Upper lobe of left lung (tissue), 6 donors: ENCODE measurements at regions not wholly inside any gene's neighbourhood (a gene's known extent, or its start where the extent isn't known, plus 50 kb on each side); places are given as distances from the start of the nearest gene placed in this dataset.
"Not testable (repeated sequence)": the region's sequence is repeated elsewhere in the genome, so short reads cannot be mapped to it uniquely, and the experiment has no call there.

ENCODE experiments used
- ATAC-seq, 2 donors: fragments of 200-7000 bp; cut with Tn5 transposase; one replicate each; pipeline ENCODE4 v1.9.1; 2022; ENCODE audit warnings: mild to moderate bottlenecking in 2 of 2, moderate library complexity in 2 of 2; ENCODE audit not compliant: low FRiP score in 2 of 2
- DNase-seq, 2 donors: peaks; one replicate each; pipeline ENCODE4 v3.0.0-alpha.2; 2019 to 2020
- H3K27ac ChIP-seq, 4 donors: fragments of 200-600 bp; sonication (generic); one replicate each; pipeline ENCODE4 v1.5.1; 2016 to 2019
- H3K27me3 ChIP-seq, 4 donors: fragments of 200-600 bp; sonication (generic); one replicate each; pipeline ENCODE4 v1.5.1; 2017 to 2019
- H3K36me3 ChIP-seq, 4 donors: fragments of 200-600 bp; sonication (generic); one replicate each; pipeline ENCODE4 v1.5.1; 2016 to 2019
- H3K4me1 ChIP-seq, 4 donors: fragments of 200-600 bp; sonication (generic); one replicate each; pipeline ENCODE4 v1.5.1; 2018 to 2019
- H3K4me3 ChIP-seq, 4 donors: fragments of 200-600 bp; sonication (generic); one replicate each; pipeline ENCODE4 v1.5.1; 2017 to 2019; ENCODE audit warnings: mild to moderate bottlenecking in 2 of 4, moderate library complexity in 1 of 4
- H3K9me3 ChIP-seq, 4 donors: fragments of 200-600 bp; sonication (generic); one replicate each; pipeline ENCODE4 v1.5.1; 2018 to 2019
- CTCF ChIP-seq, 6 experiments: fragments of 450-650 bp in 4 of 6; fragments of 200-600 bp in 2 of 6; sonication (generic) in 2 of 6; IDR thresholded peaks; one replicate each; pipeline ENCODE4 v1.5.1; 2016 to 2019; ENCODE audit warnings: antibody characterized with exemption in 6 of 6
- EP300 ChIP-seq, 4 donors: sonication (generic); formaldehyde crosslinking; IDR thresholded peaks; one replicate each; pipeline ENCODE4 v1.5.1; 2017; ENCODE audit warnings: antibody characterized with exemption in 4 of 4, control low read depth in 2 of 4
- POLR2A ChIP-seq, 4 donors: fragments of 450-650 bp; IDR thresholded peaks; one replicate each; pipeline ENCODE4 v1.5.1; 2016 to 2017; ENCODE audit warnings: antibody characterized with exemption in 4 of 4, mild to moderate bottlenecking in 2 of 4
- POLR2AphosphoS5 ChIP-seq, 2 donors: sonication (generic); formaldehyde crosslinking; IDR thresholded peaks; one replicate each; pipeline ENCODE4 v1.5.1; 2017; ENCODE audit warnings: antibody characterized with exemption in 2 of 2
- WGBS, 2 donors: methylation state at CpG; one replicate each; pipeline ENCODE4 v1.1.5; 2017 to 2018; 5-methylcytosine and 5-hydroxymethylcytosine counted together
- donor health status: DM: no; HTN: no; CAD: no; lungs with moderate emphysema.
- donor health status: DM: no; HTN: yes; CAD: no; lungs with severe emphysema.

- WGBS, 2 donors, result 90 to 94% methylated on average over 6 of the region's 6 CpGs
- H3K4me1 ChIP-seq, H3K27me3 ChIP-seq, H3K27ac ChIP-seq, DNase-seq, H3K4me3 ChIP-seq, H3K9me3 ChIP-seq: not testable (repeated sequence)
- ATAC-seq, result peak in 1 of 2 donors; percentile 49
- peaks cover 0 to 69% (median 20%) of the 10 kb centered on the region in 4 donors for H3K36me3 ChIP-seq
Observed at GRCh38 chr16:70014915-70015314, 63.8 kb downstream of the CLEC18A start.

GRCh38 chr16:70016751-70017150 lies 65.6 kb downstream of the CLEC18A start:
- WGBS, 2 donors, result 71 to 85% methylated on average over 5 of the region's 5 CpGs
- peak in 1 of 2 donors; percentile 15 for ATAC-seq
- H3K4me3 ChIP-seq, DNase-seq, H3K9me3 ChIP-seq, H3K4me1 ChIP-seq, H3K27me3 ChIP-seq: not testable (repeated sequence)
- H3K36me3 ChIP-seq, result peaks cover 5 to 71% (median 23%) of the 10 kb centered on the region in 4 donors
- H3K27ac ChIP-seq, result peak overlapping the region in 1 of 4 donors; percentile 11

GRCh38 chr16:70018254-70018653 lies 67.1 kb downstream of the CLEC18A start:
- Histone ChIP-seq H3K36me3 (peaks cover 5 to 70% (median 25%) of the 10 kb centered on the region in 4 donors), H3K9me3 (no peaks in the 10 kb centered on the region), H3K27ac (no peak overlapping the region), H3K4me1 (no peaks in the 10 kb centered on the region), H3K4me3 (no peak overlapping the region), H3K27me3 (no peaks in the 10 kb centered on the region)
- ATAC-seq (no peak), DNase-seq (no peak)
- WGBS, 2 donors, result 37 to 60% methylated on average over 6 of the region's 6 CpGs
- no peak for TF ChIP-seq POLR2A (IDR thresholded peaks at IDR 0.05)
- no peak for TF ChIP-seq POLR2AphosphoS5 (IDR thresholded peaks at IDR 0.05)
- TF ChIP-seq EP300 (IDR thresholded peaks at IDR 0.05), result no peak
- TF ChIP-seq CTCF (IDR thresholded peaks at IDR 0.05), result peak in 2 of 6 experiments; percentile 12 to 24

- peak in 1 of 2 donors; percentile 48 for ATAC-seq
- H3K4me1 ChIP-seq, H3K4me3 ChIP-seq, H3K9me3 ChIP-seq, H3K27me3 ChIP-seq, H3K27ac ChIP-seq, DNase-seq: not testable (repeated sequence)
- WGBS, 2 donors, result 68 to 72% methylated on average over 5 of the region's 5 CpGs
- H3K36me3 ChIP-seq, result peaks cover 9 to 41% (median 18%) of the 10 kb centered on the region in 4 donors
Observed at GRCh38 chr16:70023207-70023606, 72.1 kb downstream of the CLEC18A start.

- H3K36me3 ChIP-seq, result peaks cover 9 to 41% (median 18%) of the 10 kb centered on the region in 4 donors
- H3K27ac ChIP-seq, H3K4me3 ChIP-seq, H3K27me3 ChIP-seq, H3K9me3 ChIP-seq, H3K4me1 ChIP-seq, ATAC-seq, DNase-seq: not testable (repeated sequence)
- 89 to 95% methylated on average over 5 of the region's 5 CpGs for WGBS, 2 donors
Observed at GRCh38 chr16:70023956-70024355, 72.8 kb downstream of the CLEC18A start.

GRCh38 chr16:70026165-70026854 lies 75.2 kb downstream of the CLEC18A start:
- WGBS, 2 donors, result 62 to 63% methylated on average over 8 of the region's 8 CpGs
- not testable (repeated sequence) for H3K4me3 ChIP-seq, H3K4me1 ChIP-seq, H3K27me3 ChIP-seq, DNase-seq, H3K9me3 ChIP-seq
- Histone ChIP-seq H3K27ac (peak overlapping the region in 2 of 4 donors; percentile 49 to 57), H3K36me3 (peaks cover 5 to 44% (median 14%) of the 10 kb centered on the region in 4 donors)
- ATAC-seq, result peak; percentile 49 to 64

GRCh38 chr16:70032906-70033305 lies 81.2 kb upstream of the PDPR start:
- H3K27me3 ChIP-seq, ATAC-seq, DNase-seq, H3K4me3 ChIP-seq, H3K9me3 ChIP-seq, H3K4me1 ChIP-seq, H3K27ac ChIP-seq: not testable (repeated sequence)
- WGBS, 2 donors, result 94 to 97% methylated on average over 10 of the region's 10 CpGs
- peaks cover 0 to 57% (median 8%) of the 10 kb centered on the region in 4 donors for H3K36me3 ChIP-seq

GRCh38 chr16:70037913-70038312 lies 76.2 kb upstream of the PDPR start:
- WGBS, 2 donors, result 100% methylated on average over 1 of the region's 3 CpGs; no CpG with 5 or more reads in 1 of the 2 donors
- H3K36me3 ChIP-seq, result peaks cover 6 to 60% (median 14%) of the 10 kb centered on the region in 4 donors
- H3K27ac ChIP-seq, DNase-seq, H3K4me3 ChIP-seq, H3K27me3 ChIP-seq, ATAC-seq, H3K9me3 ChIP-seq, H3K4me1 ChIP-seq: not testable (repeated sequence)

GRCh38 chr16:70040554-70040953 lies 73.6 kb upstream of the PDPR start:
- 89 to 94% methylated on average over 5 of the region's 5 CpGs for WGBS, 2 donors
- peaks cover 6 to 38% (median 9%) of the 10 kb centered on the region in 4 donors for H3K36me3 ChIP-seq
- not testable (repeated sequence) for DNase-seq, ATAC-seq, H3K4me1 ChIP-seq, H3K4me3 ChIP-seq, H3K27me3 ChIP-seq, H3K9me3 ChIP-seq, H3K27ac ChIP-seq

GRCh38 chr16:70043538-70044067 lies 70.5 kb upstream of the PDPR start:
- WGBS, 2 donors, result 84 to 92% methylated on average over 7 of the region's 7 CpGs
- H3K4me1 ChIP-seq, result not testable (repeated sequence)

GRCh38 chr16:70046560-70046959 lies 67.6 kb upstream of the PDPR start:
- not testable (repeated sequence) for DNase-seq, H3K27me3 ChIP-seq, H3K27ac ChIP-seq, ATAC-seq, H3K4me3 ChIP-seq, H3K9me3 ChIP-seq, H3K4me1 ChIP-seq, H3K36me3 ChIP-seq
- 80 to 96% methylated on average over 2 of the region's 3 CpGs for WGBS, 2 donors

More at GRCh38 chr16:70043538-70044067, 70.5 kb upstream of the PDPR start:
- not testable (repeated sequence) for H3K4me3 ChIP-seq, H3K9me3 ChIP-seq, H3K27ac ChIP-seq, H3K27me3 ChIP-seq, DNase-seq
- ATAC-seq, result peak in 1 of 2 donors; percentile 74
- peaks cover 6 to 22% (median 8%) of the 10 kb centered on the region in 4 donors for H3K36me3 ChIP-seq

- not testable (repeated sequence) for H3K4me1 ChIP-seq, H3K27ac ChIP-seq, DNase-seq, H3K9me3 ChIP-seq, H3K36me3 ChIP-seq, H3K27me3 ChIP-seq, ATAC-seq, H3K4me3 ChIP-seq
- WGBS, 2 donors, result 74 to 78% methylated on average over 3 of the region's 3 CpGs
Observed at GRCh38 chr16:70048083-70048482, 66.0 kb upstream of the PDPR start.
